Sigmoid colon (tissue), 6 donors: ENCODE measurements at regions not wholly inside any gene's neighbourhood (a gene's known extent, or its start where the extent isn't known, plus 50 kb on each side); places are given as distances from the start of the nearest gene placed in this dataset.

Source experiments
- DNase-seq: peaks from one replicate; pipeline ENCODE4 v3.0.0-alpha.2; 2019
- H3K27ac ChIP-seq, 4 donors: fragments of 200-600 bp; sonication (generic); one replicate each; pipeline ENCODE4 v1.5.1; 2016 to 2019; ENCODE audit warnings: mild to moderate bottlenecking in 1 of 4
- H3K27me3 ChIP-seq, 3 donors: fragments of 200-600 bp; sonication (generic); one replicate each; pipeline ENCODE4 v1.5.1; 2019; ENCODE audit warnings: mild to moderate bottlenecking in 1 of 3
- H3K36me3 ChIP-seq, 4 donors: fragments of 200-600 bp; sonication (generic); one replicate each; pipeline ENCODE4 v1.5.1; 2016 to 2019
- H3K4me1 ChIP-seq, 4 donors: fragments of 200-600 bp; sonication (generic); one replicate each; pipeline ENCODE4 v1.5.1; 2017 to 2019
- H3K4me3 ChIP-seq, 4 donors: fragments of 200-600 bp; sonication (generic); one replicate each; pipeline ENCODE4 v1.5.1; 2017 to 2019; ENCODE audit warnings: mild to moderate bottlenecking in 2 of 4, moderate library complexity in 1 of 4
- H3K9me3 ChIP-seq, 4 donors: fragments of 200-600 bp in 3 of 4; sonication (generic) in 3 of 4; one replicate each; pipeline versions ENCODE4 v1.5.1 to v1.6.1; 2013 to 2019
- CTCF ChIP-seq, 4 experiments: fragments of 450-650 bp in 3 of 4; fragments of 200-600 bp in 1 of 4; IDR thresholded peaks; one replicate each; pipeline ENCODE4 v1.5.1; 2016 to 2019; ENCODE audit warnings: antibody characterized with exemption in 4 of 4, mild to moderate bottlenecking in 3 of 4, moderate library complexity in 2 of 4
- EP300 ChIP-seq, 4 donors: sonication (generic); formaldehyde crosslinking; IDR thresholded peaks; one replicate each; pipeline ENCODE4 v1.6.1; 2017; ENCODE audit warnings: antibody characterized with exemption in 4 of 4
- POLR2A ChIP-seq, 2 donors: fragments of 450-650 bp; IDR thresholded peaks; one replicate each; pipeline ENCODE4 v1.6.1; 2016; ENCODE audit warnings: antibody characterized with exemption in 2 of 2, mild to moderate bottlenecking in 2 of 2, moderate library complexity in 2 of 2
- POLR2AphosphoS5 ChIP-seq, 4 donors: sonication (generic); formaldehyde crosslinking; IDR thresholded peaks; one replicate each; pipeline ENCODE4 v1.6.1; 2017; ENCODE audit warnings: antibody characterized with exemption in 4 of 4
- WGBS, 2 donors: extraction: QIAGEN DNeasy Blood & Tissue Kit; methylation state at CpG; one replicate each; pipeline ENCODE4 v1.1.7; 2013; 5-methylcytosine and 5-hydroxymethylcytosine counted together
- intact Hi-C: fragments of 100-400 bp; cut with DNase I; formaldehyde crosslinking; loops from one replicate; pipeline ENCODE4 v1.15.1; 2023
- donor health status: healthy with polysubstance abuse.
- donor health status: healthy.

DNA sequence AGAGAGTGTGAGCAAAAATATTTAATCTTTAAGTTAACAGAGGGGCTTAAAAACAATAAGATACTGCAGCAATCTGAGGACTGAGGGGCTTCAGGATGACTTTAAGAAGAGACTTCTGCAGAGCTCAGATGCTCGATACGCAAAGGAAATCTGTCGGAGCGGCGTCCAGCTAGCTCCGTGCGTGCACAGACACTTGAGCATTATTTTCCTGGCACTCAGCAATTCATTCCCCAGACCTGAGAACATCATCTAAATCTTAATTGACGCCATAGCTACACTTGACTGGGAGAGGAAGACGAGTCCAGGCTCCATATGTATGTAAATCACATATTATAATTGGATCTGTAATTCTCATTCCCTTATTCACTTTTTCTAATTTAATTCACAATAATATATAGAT, 228.2 kb downstream of the SOD2 start:
- Histone ChIP-seq H3K36me3 (no peaks in the 10 kb centered on the region), H3K27ac (peak overlapping the region in 1 of 4 donors; percentile 27), H3K9me3 (no peaks in the 10 kb centered on the region), H3K4me3 (no peak overlapping the region), H3K4me1 (peaks cover 0 to 14% (median 0%) of the 10 kb centered on the region in 4 donors), H3K27me3 (no peaks in the 10 kb centered on the region)
- no peak for DNase-seq
- no peak for TF ChIP-seq POLR2AphosphoS5 (IDR thresholded peaks at IDR 0.05)
- TF ChIP-seq CTCF (IDR thresholded peaks at IDR 0.05), result no peak
- no peak for TF ChIP-seq POLR2A (IDR thresholded peaks at IDR 0.05)
- no peak for TF ChIP-seq EP300 (IDR thresholded peaks at IDR 0.05)
- 75 to 82% methylated on average over 9 of the region's 9 CpGs for WGBS, 2 donors
- intact Hi-C loops, result loop anchor here (10.0 kb wide), 1 partner anchor 290 kb away; no protein-coding TSS in a partner anchor

DNA sequence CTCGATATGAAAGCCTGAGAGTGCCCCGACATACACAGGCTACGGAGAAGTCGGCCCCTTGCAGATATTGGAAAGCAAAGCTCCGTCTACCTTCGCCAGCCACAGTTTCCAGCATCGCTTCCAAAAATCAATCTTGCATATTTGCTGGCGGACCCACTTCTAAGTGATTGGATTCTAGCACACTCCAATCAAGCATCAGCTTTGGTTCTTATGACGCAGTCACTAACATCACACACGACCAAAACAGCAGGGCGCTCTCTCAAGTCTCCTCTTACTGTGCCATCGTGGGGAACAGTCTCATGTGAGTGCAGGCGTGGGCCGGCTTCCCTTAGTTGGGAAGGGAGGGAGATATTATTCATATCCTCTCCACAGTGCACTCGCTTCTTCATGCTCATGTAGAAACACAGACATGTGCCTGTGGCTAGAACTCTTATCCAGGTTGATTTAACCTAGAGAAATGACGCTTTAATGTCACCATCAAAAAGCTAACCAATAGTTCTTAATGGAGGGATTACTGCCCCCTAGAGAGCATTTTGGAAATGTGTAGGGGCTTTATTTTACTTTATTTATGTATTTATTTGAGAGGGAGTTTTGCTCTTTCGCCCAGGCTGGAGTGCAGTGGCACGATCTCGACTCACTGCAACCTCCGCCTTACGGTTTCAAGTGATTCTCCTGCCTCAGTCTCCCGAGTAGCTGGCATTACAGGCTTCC, 229.8 kb downstream of the SOD2 start:
- intact Hi-C loops, result loop anchor here (10.0 kb wide), 1 partner anchor 288 kb away; no protein-coding TSS in a partner anchor
- no peaks in the 10 kb centered on the region for H3K9me3 ChIP-seq

DNA sequence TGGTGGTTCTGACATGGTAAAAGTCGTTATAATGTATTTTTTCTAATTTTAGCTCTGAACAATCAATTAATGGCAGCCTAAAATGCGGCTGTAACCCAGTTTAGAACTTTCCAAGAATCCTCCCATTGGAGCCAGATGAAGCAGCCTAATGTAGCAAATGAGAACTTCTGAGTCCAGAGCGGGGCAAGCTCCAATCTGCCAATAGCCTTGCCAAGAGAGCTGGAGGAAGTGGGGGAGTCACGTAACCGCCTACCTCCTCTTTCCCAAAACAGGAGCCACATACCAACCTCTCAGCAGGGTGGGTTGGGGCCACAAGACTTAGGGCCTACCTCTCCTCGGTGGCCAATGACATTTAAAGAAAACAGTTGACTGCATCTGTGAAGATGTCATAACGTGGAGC, 230.6 kb downstream of the SOD2 start:
- Histone ChIP-seq H3K27ac (no peak overlapping the region), H3K9me3 (no peaks in the 10 kb centered on the region), H3K36me3 (no peaks in the 10 kb centered on the region), H3K4me1 (peaks cover 0 to 14% (median 0%) of the 10 kb centered on the region in 4 donors), H3K27me3 (no peaks in the 10 kb centered on the region), H3K4me3 (no peak overlapping the region)
- no peak for DNase-seq
- WGBS, 2 donors, result 75 to 80% methylated on average over 7 of the region's 7 CpGs
- TF ChIP-seq POLR2AphosphoS5 (IDR thresholded peaks at IDR 0.05) (no peak), CTCF (IDR thresholded peaks at IDR 0.05) (no peak), EP300 (IDR thresholded peaks at IDR 0.05) (no peak), POLR2A (IDR thresholded peaks at IDR 0.05) (no peak)
- intact Hi-C loops, result loop anchor here (10.0 kb wide), 1 partner anchor 288 kb away; no protein-coding TSS in a partner anchor

More for the DNA sequence above, 229.8 kb downstream of the SOD2 start:
- Histone ChIP-seq H3K4me3 (no peak overlapping the region), H3K36me3 (no peaks in the 10 kb centered on the region), H3K27me3 (no peaks in the 10 kb centered on the region), H3K27ac (no peak overlapping the region), H3K4me1 (peaks cover 0 to 14% (median 0%) of the 10 kb centered on the region in 4 donors)
- DNase-seq, result no peak
- WGBS, 2 donors, result 78 to 87% methylated on average over 22 of the region's 22 CpGs
- TF ChIP-seq POLR2A (IDR thresholded peaks at IDR 0.05), result no peak

DNA sequence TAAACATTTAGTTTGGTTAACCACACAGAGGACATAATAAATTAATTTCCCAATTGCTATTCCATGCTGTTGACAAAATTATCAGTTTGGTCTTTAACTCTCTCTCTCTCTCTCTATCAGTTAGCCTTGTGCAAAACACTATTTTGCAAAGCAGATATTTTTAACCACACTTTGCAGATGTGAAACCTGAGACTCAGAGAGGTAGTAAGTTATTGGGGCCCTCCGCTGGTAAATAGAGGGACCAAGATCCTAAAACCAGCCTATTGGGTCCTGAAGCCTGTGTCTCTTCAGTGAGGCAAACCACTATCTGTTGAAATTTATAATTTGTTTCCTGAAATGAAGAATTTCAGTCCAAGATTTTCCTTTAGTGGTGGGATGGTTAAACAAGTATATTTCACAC, 231.0 kb downstream of the SOD2 start:
- H3K9me3 ChIP-seq, result no peaks in the 10 kb centered on the region
- H3K36me3 ChIP-seq, result no peaks in the 10 kb centered on the region
- H3K4me1 ChIP-seq, result peaks cover 0 to 14% (median 0%) of the 10 kb centered on the region in 4 donors
- H3K27ac ChIP-seq, result no peak overlapping the region
- TF ChIP-seq POLR2A (IDR thresholded peaks at IDR 0.05) (no peak), EP300 (IDR thresholded peaks at IDR 0.05) (no peak), CTCF (IDR thresholded peaks at IDR 0.05) (no peak), POLR2AphosphoS5 (IDR thresholded peaks at IDR 0.05) (no peak)
- H3K27me3 ChIP-seq, result no peaks in the 10 kb centered on the region
- no peak overlapping the region for H3K4me3 ChIP-seq
- intact Hi-C loops, result loop anchor here (10.0 kb wide), 1 partner anchor 287 kb away; no protein-coding TSS in a partner anchor
- no peak for DNase-seq
- whole genome bisulfite sequencing, 2 donors, result 72 to 85% methylated on average over 1 of the region's 1 CpG

GRCh38 chr6:159461266-159461665, 231.8 kb downstream of the SOD2 start:
- peaks cover 0 to 14% (median 0%) of the 10 kb centered on the region in 4 donors for H3K4me1 ChIP-seq
- TF ChIP-seq CTCF (IDR thresholded peaks at IDR 0.05) (no peak), EP300 (IDR thresholded peaks at IDR 0.05) (no peak), POLR2AphosphoS5 (IDR thresholded peaks at IDR 0.05) (no peak), POLR2A (IDR thresholded peaks at IDR 0.05) (no peak)

More at GRCh38 chr6:159461266-159461665, 231.8 kb downstream of the SOD2 start:
- no peak overlapping the region for H3K27ac ChIP-seq
- WGBS, 2 donors, result 22 to 53% methylated on average over 5 of the region's 5 CpGs
- intact Hi-C loops, result loop anchor here (10.0 kb wide), 1 partner anchor 286 kb away; no protein-coding TSS in a partner anchor
- H3K27me3 ChIP-seq, result no peaks in the 10 kb centered on the region
- H3K9me3 ChIP-seq, result no peaks in the 10 kb centered on the region
- H3K36me3 ChIP-seq, result no peaks in the 10 kb centered on the region
- DNase-seq, result no peak
- H3K4me3 ChIP-seq, result no peak overlapping the region
